Kidney (tissue), 13 donors: ENCODE measurements at regions not wholly inside any gene's neighbourhood (a gene's known extent, or its start where the extent isn't known, plus 50 kb on each side); places are given as distances from the start of the nearest gene placed in this dataset.
"Not testable (repeated sequence)": the region's sequence is repeated elsewhere in the genome, so short reads cannot be mapped to it uniquely, and the experiment has no call there.

Experiments
- DNase-seq, 5 donors: peaks; one replicate each; pipeline ENCODE4 v3.0.0-alpha.2; 2013 to 2020
- FAIRE-seq: peaks from 2 replicates; lab custom pipeline; 2012; peaks lifted over from hg19 to GRCh38; lab: Jason Lieb, UNC
- H3K27ac ChIP-seq, 2 donors: one replicate each; pipeline ENCODE4 v1.7.0; 2013; ENCODE audit warnings: low read depth in 2 of 2, low read length in 2 of 2, inconsistent platforms in 1 of 2
- H3K27me3 ChIP-seq: one replicate; pipeline ENCODE4 v1.7.1; 2013; ENCODE audit warnings: low read length, inconsistent platforms; ENCODE audit not compliant: control insufficient read depth, insufficient read depth
- H3K36me3 ChIP-seq, 3 donors: one replicate each; pipeline versions ENCODE4 v1.7.0 to v1.7.1; 2013; ENCODE audit warnings: low read length in 3 of 3, control low read depth in 1 of 3, inconsistent platforms in 1 of 3; ENCODE audit not compliant: insufficient read depth in 3 of 3, control insufficient read depth in 2 of 3
- H3K4me1 ChIP-seq, 3 donors: one replicate each; pipeline versions ENCODE4 v1.7.0 to v1.7.1; 2013; ENCODE audit warnings: low read length in 3 of 3, inconsistent platforms in 1 of 3, low read depth in 1 of 3; ENCODE audit not compliant: control insufficient read depth in 2 of 3, insufficient read depth in 2 of 3
- H3K4me3 ChIP-seq, 3 donors: one replicate each; pipeline versions ENCODE4 v1.7.0 to v1.8.1; 2013; ENCODE audit warnings: low read length in 3 of 3, control low read depth in 1 of 3, inconsistent platforms in 1 of 3
- H3K9ac ChIP-seq, 3 donors: one replicate each; pipeline versions ENCODE4 v1.7.0 to v1.7.1; 2013; ENCODE audit warnings: low read length in 3 of 3, control low read depth in 1 of 3, inconsistent platforms in 1 of 3
- H3K9me3 ChIP-seq, 3 donors: one replicate each; pipeline versions ENCODE4 v1.7.0 to v1.7.1; 2013; ENCODE audit warnings: low read length in 3 of 3, control low read depth in 1 of 3, inconsistent platforms in 1 of 3; ENCODE audit not compliant: control insufficient read depth in 2 of 3, insufficient read depth in 1 of 3
- intact Hi-C: fragments of 100-400 bp; cut with DNase I; formaldehyde crosslinking; loops from one replicate; pipeline ENCODE4 v1.11.1; 2022
- TF ChIP-seq, protein P1 (sequence below): IDR thresholded peaks from 3 replicates; pipeline ENCODE4 v1.5.1; 2012; ENCODE audit warnings: mild to moderate bottlenecking, moderate library complexity, borderline replicate concordance; ENCODE audit not compliant: insufficient read depth; ENCODE audit errors: extremely low read depth
- donor health status: control.
- donor health status: control.
- donor health status: control.
- donor health status: control.
- donor health status: control.
- donor health status: DM: yes; HTN: yes; CAD: no.
- donor health status: Normal renal cell carcinoma (clear cell type).

DNA sequence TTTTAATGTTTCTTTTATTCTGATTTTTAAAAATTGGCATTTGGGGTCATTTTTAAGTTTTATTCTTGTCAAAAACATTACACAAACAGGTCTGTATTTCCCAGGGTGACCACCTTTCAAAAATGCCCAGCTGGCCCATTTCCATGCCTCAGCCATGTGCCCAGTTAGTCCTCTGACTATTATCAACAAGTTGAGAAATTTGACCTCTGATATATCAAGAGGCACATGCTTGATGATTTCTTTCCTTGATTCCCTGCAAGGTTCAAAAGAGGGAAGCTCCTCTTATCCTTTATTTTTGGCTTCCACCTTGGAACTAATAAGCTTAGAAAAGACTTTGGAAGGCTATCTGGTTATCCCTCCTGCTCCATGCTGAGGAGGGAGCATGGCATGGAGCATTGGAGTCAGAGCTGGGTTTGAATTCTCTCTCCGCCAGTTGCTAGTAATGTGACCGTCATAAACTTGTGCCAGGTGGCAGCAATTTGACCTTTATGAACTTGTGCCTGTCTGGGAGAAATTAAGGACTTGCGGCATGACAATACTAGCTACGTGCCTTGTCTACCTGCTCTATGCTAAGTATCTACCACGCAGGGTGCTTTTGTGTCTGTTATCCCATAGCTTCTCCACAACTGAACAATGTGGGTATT is 122.4 kb upstream of the SLC4A4 start:
- Histone ChIP-seq H3K27ac (no peak overlapping the region), H3K9me3 (no peaks in the 10 kb centered on the region), H3K4me1 (no peaks in the 10 kb centered on the region), H3K4me3 (no peak overlapping the region), H3K36me3 (no peaks in the 10 kb centered on the region), H3K27me3 (no peaks in the 10 kb centered on the region), H3K9ac (no peak overlapping the region)
- TF ChIP-seq, protein P1, sequence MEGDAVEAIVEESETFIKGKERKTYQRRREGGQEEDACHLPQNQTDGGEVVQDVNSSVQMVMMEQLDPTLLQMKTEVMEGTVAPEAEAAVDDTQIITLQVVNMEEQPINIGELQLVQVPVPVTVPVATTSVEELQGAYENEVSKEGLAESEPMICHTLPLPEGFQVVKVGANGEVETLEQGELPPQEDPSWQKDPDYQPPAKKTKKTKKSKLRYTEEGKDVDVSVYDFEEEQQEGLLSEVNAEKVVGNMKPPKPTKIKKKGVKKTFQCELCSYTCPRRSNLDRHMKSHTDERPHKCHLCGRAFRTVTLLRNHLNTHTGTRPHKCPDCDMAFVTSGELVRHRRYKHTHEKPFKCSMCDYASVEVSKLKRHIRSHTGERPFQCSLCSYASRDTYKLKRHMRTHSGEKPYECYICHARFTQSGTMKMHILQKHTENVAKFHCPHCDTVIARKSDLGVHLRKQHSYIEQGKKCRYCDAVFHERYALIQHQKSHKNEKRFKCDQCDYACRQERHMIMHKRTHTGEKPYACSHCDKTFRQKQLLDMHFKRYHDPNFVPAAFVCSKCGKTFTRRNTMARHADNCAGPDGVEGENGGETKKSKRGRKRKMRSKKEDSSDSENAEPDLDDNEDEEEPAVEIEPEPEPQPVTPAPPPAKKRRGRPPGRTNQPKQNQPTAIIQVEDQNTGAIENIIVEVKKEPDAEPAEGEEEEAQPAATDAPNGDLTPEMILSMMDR = no peak
- no peak for FAIRE-seq
- intact Hi-C loops = no loop called here
- DNase-seq = no peak

- Histone ChIP-seq H3K36me3 (no peaks in the 10 kb centered on the region), H3K9ac (no peak overlapping the region), H3K9me3 (no peaks in the 10 kb centered on the region), H3K27ac (no peak overlapping the region), H3K4me1 (no peaks in the 10 kb centered on the region), H3K27me3 (no peaks in the 10 kb centered on the region), H3K4me3 (no peak overlapping the region)
- TF ChIP-seq, protein P1 = no peak
- FAIRE-seq = no peak
- intact Hi-C loops = no loop called here
- DNase-seq = no peak
Observed at GRCh38 chr4:71217688-71218087, 121.1 kb upstream of the SLC4A4 start.

DNA sequence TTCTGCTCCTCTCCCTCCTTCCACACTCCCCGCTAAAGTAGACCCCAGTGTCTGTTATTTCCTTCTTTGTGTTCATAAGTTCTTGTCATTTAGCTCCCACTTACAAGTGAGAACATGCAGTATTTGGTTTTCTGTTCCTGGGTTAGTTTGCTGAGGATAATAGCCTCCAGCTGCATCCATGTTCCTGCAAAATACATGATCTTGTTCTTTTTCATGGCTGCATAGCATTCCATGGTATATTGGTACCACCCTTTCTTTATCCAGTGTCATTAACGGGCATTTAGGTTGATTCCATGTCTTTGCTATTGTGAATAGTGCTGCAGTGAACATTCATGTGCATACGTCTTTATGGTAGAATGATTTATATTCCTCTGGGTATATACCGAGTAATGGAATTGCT is 118.0 kb upstream of the SLC4A4 start:
- H3K36me3 ChIP-seq, H3K9me3 ChIP-seq, DNase-seq, H3K4me1 ChIP-seq, FAIRE-seq, H3K4me3 ChIP-seq, H3K27me3 ChIP-seq, intact Hi-C loops, H3K9ac ChIP-seq, H3K27ac ChIP-seq: not testable (repeated sequence)

DNA sequence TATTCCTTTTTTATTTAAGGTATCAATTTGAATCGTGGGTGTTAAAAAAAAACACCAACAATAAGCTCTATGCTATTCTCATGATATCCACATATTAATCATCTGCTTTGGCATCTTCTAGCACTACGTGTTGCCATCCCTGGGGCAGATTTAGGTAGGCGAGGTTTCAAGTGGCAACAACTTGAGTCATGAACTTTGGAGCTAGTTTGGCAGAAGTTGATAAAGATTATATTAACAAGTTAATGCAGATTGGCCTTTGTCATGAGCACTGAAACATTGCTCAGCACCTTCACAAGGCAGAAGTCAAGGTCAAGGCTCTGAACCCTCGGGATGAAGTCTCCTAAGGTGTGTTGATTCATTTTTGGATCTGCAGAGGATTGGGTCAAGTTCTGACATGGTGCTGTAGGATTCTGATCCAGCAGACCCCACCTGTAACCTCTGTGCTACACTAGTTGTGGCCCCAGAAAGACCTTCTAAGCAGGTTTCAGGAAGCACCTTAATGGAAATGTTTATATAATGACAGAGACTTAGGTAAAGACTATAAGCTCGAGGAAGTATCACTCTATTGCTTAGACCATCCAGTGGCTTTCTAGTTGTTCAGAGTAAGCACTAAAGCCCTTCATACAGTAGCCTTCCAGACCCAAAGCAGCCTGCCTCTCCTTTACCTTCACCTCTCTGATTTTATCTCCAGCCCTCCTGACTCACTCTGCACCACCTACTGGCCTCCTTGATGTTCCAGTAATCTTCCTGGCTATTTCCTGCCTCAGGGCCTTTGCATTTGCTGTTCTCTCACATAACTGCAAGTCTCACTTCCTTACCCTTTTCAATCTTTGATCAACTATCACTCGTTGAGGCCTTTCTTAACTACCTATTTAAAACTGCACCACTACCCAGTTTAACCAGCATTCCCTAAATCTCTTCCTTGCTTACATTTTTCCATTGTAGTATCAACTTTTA is 117.0 kb upstream of the SLC4A4 start:
- DNase-seq (no peak), FAIRE-seq (no peak)
- Histone ChIP-seq H3K27ac (no peak overlapping the region), H3K36me3 (no peaks in the 10 kb centered on the region), H3K4me1 (no peaks in the 10 kb centered on the region), H3K4me3 (no peak overlapping the region), H3K9me3 (no peaks in the 10 kb centered on the region), H3K27me3 (no peaks in the 10 kb centered on the region), H3K9ac (no peak overlapping the region)
- intact Hi-C loops = no loop called here
- TF ChIP-seq, protein P1 = no peak
